ENCODE measurements at regions not wholly inside any gene's neighbourhood (a gene's known extent, or its start where the extent isn't known, plus 50 kb on each side); places are given as distances from the start of the nearest gene placed in this dataset.

DNA sequence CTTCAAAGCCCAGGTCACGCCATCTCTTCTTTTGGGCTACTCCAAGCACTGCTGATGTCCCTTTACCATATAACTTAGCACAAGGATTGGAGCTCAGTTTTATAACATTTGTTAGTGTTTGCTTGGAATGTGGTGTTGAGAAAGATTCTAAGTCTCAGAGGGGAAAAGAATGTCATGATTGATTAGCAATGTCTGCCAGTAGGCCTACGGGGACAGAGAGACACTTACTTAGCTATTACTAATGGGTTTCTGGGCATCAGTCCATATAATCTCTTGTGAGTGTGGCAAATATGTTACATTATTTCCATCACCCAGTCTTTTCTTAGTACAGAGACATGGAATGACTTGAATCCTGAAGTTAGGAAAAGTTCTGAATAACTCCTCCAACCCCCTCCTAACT, 75.4 kb upstream of the FSHB start:
- no peak for DNase-seq (ENCODE audit: low read depth)

DNA sequence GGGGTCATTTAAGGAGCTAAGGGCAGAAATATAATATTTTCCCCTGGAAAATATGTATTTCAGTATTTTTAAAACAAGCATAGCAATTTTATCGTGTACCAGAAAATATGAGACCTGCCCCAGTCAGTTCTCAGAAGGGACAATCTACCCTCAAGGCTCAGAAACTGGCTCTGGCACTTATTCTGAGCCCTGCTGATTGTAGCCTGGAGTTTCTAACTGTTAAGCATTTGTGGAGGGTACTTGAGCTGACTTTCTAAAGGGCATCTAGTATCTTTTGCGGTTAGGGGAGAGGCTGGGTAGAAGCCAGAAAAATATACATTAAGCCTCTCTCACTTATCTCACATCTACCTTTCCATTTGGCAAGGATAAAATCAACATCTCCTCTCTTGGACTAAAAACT, 71.3 kb upstream of the FSHB start:
- DNase-seq (ENCODE audit: low read depth) = no peak

DNA sequence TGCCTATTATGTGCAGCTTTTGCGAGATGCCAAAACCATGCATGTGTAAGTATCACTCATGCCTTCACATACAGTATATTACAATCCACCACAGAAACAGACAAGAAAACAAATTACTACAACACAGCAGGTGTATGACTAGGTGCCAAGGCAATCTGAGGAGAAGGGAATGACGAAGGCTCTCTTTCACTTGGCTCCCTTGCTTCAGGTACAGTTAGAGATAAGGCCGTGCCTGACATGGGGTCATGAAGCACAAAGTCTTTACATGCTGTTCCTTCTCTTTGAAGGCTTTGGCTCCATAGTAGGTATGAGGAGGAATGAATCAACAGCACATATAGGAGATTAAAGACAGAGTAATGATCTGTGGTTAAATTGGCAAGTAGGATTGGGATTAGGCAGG, 65.2 kb upstream of the FSHB start:
- no peak for DNase-seq (ENCODE audit: low read depth)

DNA sequence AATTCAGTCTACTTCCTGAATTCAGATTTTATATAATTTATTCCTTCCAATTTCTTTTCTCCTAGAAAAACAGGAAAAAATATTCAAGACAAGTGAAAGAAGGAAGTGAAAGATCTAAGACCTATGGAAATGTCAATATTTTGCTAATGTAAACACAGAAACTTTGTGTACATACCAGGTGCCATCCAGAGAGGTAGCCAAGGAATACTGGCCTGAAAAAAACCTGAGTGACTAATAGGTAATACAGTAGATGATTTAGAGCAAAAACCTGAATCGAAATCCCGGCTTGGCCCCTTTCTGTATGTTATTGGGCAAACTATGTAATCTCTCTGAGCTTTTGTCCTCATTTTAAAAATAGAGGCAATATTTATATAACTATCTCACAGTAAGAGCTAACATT, 59.2 kb upstream of the FSHB start:
- no peak for DNase-seq (ENCODE audit: low read depth)

DNA sequence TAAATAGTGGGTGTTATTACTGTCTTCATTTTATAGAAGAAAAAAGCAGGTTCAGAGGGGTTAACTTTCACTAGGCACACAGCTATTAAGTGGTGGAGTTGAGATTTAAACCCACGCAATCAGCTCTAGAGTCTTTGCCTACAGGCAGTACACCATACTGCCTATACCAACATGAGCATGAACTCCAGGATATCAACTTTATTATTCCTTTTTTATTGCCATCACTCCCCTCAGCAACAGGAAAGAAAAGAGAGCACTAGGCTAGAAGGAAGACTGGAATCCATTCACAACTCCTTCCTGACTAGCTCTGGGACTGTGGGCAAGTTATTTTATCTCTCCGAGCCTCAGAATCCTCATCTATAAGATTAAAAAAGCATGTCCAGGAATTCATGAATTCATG, 58.7 kb upstream of the FSHB start:
- no peak for DNase-seq (ENCODE audit: low read depth)

DNA sequence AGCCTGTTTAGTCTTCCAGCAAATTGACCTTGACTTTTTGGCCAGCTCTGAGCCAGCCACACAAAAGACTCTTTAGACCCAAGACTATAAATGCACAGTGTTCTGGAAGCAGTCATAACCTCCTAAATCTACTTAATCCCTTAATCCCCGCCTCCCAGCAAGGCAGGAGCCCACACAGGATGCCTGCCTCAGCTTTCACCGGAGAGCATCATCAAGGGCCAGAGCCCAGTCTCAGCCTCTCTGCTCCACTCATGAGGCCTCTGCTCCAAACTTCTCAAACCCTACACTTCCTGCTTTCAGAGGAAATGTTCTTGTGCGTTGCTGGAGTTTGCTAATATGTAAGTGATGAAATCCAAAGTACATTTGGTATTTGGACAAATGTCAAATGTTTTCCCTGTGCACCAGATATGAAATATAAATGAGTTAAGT, 57.9 kb upstream of the FSHB start:
- DNase-seq (ENCODE audit: low read depth) = no peak

DNA sequence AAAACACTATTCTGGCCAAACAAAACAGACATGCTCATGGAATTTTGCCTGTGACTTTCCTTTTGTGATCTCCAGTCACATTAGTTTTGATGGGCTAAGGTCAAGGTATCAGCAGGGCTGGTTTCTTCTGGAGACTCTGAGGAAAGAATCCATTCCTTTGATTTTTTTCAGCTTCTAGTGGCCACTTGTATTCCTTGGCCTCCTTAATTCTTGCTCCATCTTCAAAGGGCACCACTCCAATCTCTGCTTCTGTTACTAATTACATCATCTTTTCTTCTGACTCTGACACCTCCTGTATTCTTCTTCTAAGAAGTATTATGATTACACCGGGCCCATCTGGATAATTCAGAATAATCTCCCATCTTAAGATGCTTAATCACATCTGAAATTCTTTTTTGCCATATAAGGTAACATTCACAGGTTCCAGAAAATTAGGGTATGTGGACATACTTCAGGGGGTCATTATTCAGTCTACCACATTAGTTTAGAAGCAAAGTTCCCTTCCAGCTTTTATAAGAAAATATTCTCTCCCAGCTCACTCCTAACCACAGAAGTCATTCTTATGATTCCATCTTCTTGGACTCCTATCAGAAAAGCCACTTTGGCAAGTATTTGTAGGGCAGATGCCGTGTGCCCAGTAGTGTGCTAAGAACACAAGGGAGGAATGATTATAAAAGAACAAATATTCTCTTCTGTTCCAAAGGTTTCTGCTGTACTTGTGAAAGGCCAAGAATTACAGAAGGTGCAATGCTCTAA, 56.4 kb upstream of the FSHB start:
- DNase-seq (ENCODE audit: low read depth) = no peak
